H1 (cell line): ENCODE measurements at regions not wholly inside any gene's neighbourhood (a gene's known extent, or its start where the extent isn't known, plus 50 kb on each side); places are given as distances from the start of the nearest gene placed in this dataset.

Experiments used
- CTCF ChIA-PET: fragments of 300-600 bp; sonication (Branson Sonifier 250); formaldehyde crosslinking; loops from one replicate; lab custom pipeline; 2021; ENCODE audit not compliant: partially characterized antibody; lab: Charles Lee
- POLR2A ChIA-PET: fragments of 300-600 bp; sonication (Branson Sonifier 250); formaldehyde crosslinking; loops from one replicate; lab custom pipeline; 2021; ENCODE audit warnings: inconsistent platforms; ENCODE audit not compliant: partially characterized antibody; lab: Charles Lee
- DNase-seq, 2 experiments: peaks; one replicate each; pipeline versions ENCODE4 v3.0.0 to v3.0.0-alpha.2; 2010 to 2022; ENCODE audit warnings: low spot score in 2 of 2, low read depth in 1 of 2, mixed read lengths in 1 of 2
- FAIRE-seq: peaks from 2 replicates; lab custom pipeline; 2011; peaks lifted over from hg19 to GRCh38; lab: Jason Lieb, UNC
- H2AFZ ChIP-seq: 2 replicates; pipeline ENCODE4 v1.8.1; 2012; ENCODE audit warnings: low read length, inconsistent platforms
- H2AK5ac ChIP-seq: 2 replicates; pipeline ENCODE4 v1.6.1; 2013; ENCODE audit warnings: low read depth, low read length
- H2BK120ac ChIP-seq: replicated peaks from 2 replicates; pipeline ENCODE3; 2013; ENCODE audit warnings: low read depth, low read length, inconsistent platforms
- H2BK12ac ChIP-seq: 2 replicates; pipeline ENCODE4 v1.6.1; 2013; ENCODE audit warnings: low read depth, low read length
- H2BK15ac ChIP-seq: 2 replicates; pipeline ENCODE4 v1.6.1; 2013; ENCODE audit warnings: low read length
- H2BK20ac ChIP-seq: 2 replicates; pipeline ENCODE4 v1.6.1; 2013; ENCODE audit warnings: low read length
- H2BK5ac ChIP-seq: 2 replicates; pipeline ENCODE4 v1.6.1; 2013; ENCODE audit warnings: low read depth, low read length
- H3K14ac ChIP-seq: 2 replicates; pipeline ENCODE4 v1.6.1; 2013; ENCODE audit warnings: inconsistent platforms; ENCODE audit not compliant: insufficient read length
- H3K18ac ChIP-seq: 2 replicates; pipeline ENCODE4 v1.6.1; 2013; ENCODE audit warnings: low read length; ENCODE audit errors: extremely low read depth
- H3K23ac ChIP-seq: 2 replicates; pipeline ENCODE4 v1.6.1; 2013; ENCODE audit warnings: inconsistent platforms; ENCODE audit not compliant: insufficient read length
- H3K23me2 ChIP-seq: 2 replicates; pipeline ENCODE4 v1.6.1; 2013; ENCODE audit warnings: low read depth, low read length
- H3K27ac ChIP-seq: 2 replicates; pipeline ENCODE4 v1.6.1; 2011; ENCODE audit warnings: low read depth, low read length, inconsistent platforms
- H3K27me3 ChIP-seq, 4 experiments: replicated peaks in 1 of 4; 1 replicate in 1 of 4; 2 replicates in 3 of 4; pipeline versions ENCODE4 v1.6.1 to v1.8.1; 2011 to 2013; ENCODE audit warnings: low read length in 3 of 4, mild to moderate bottlenecking in 3 of 4, inconsistent platforms in 2 of 4, mixed read lengths in 2 of 4, moderate library complexity in 1 of 4; ENCODE audit not compliant: control insufficient read depth in 3 of 4, insufficient read depth in 3 of 4; ENCODE audit errors: extremely low read depth in 1 of 4
- H3K36me3 ChIP-seq, 4 experiments: 2 replicates each; pipeline versions ENCODE4 v1.6.1 to v1.8.1; 2011 to 2013; ENCODE audit warnings: mild to moderate bottlenecking in 4 of 4, low read length in 3 of 4, moderate library complexity in 2 of 4, control low read depth in 1 of 4, inconsistent platforms in 1 of 4; ENCODE audit not compliant: insufficient read depth in 4 of 4, control insufficient read depth in 2 of 4
- H3K4ac ChIP-seq: replicated peaks from 2 replicates; pipeline ENCODE3; 2013; ENCODE audit warnings: low read length, low read depth, mixed read lengths, inconsistent platforms; ENCODE audit not compliant: insufficient read length
- H3K4me1 ChIP-seq, 4 experiments: replicated peaks in 1 of 4; 1 replicate in 1 of 4; 2 replicates in 3 of 4; pipeline versions ENCODE4 v1.6.1 to v1.8.1; 2011 to 2013; ENCODE audit warnings: low read length in 3 of 4, inconsistent platforms in 2 of 4, mixed read lengths in 1 of 4; ENCODE audit not compliant: insufficient read depth in 4 of 4, control insufficient read depth in 3 of 4
- H3K4me2 ChIP-seq, 2 experiments: 2 replicates each; pipeline versions ENCODE4 v1.6.1 to v1.8.1; 2011 to 2013; ENCODE audit warnings: low read depth in 2 of 2, low read length in 2 of 2, control low read depth in 1 of 2, inconsistent platforms in 1 of 2, mild to moderate bottlenecking in 1 of 2; ENCODE audit not compliant: insufficient read depth in 1 of 2
- H3K4me3 ChIP-seq, 4 experiments: fragments of 200-600, 300-600 bp in 1 of 4; sonication (generic), shearing (Covaris generic), sonication (Bioruptor Twin) in 1 of 4; 2 replicates each; pipeline versions ENCODE4 v1.5.1 to v1.8.1; 2011 to 2016; ENCODE audit warnings: low read length in 4 of 4, low read depth in 3 of 4, control low read depth in 2 of 4, inconsistent platforms in 2 of 4, mild to moderate bottlenecking in 2 of 4, mixed read lengths in 1 of 4, moderate library complexity in 1 of 4; ENCODE audit not compliant: insufficient read depth in 2 of 4; ENCODE audit errors: extremely low read depth in 1 of 4
- H3K56ac ChIP-seq: replicated peaks from 2 replicates; pipeline ENCODE3; 2013; ENCODE audit warnings: low read depth, mild to moderate bottlenecking, mixed read lengths, low read length, inconsistent platforms; ENCODE audit not compliant: insufficient read length
- H3K79me1 ChIP-seq: 2 replicates; pipeline ENCODE4 v1.6.1; 2013; ENCODE audit warnings: low read depth, low read length, control low read depth
- H3K79me2 ChIP-seq, 2 experiments: 2 replicates each; pipeline versions ENCODE4 v1.6.1 to v1.8.1; 2012 to 2013; ENCODE audit warnings: low read length in 2 of 2, mild to moderate bottlenecking in 2 of 2, inconsistent platforms in 1 of 2; ENCODE audit not compliant: insufficient read depth in 2 of 2, control insufficient read depth in 1 of 2
- H3K9ac ChIP-seq, 4 experiments: replicated peaks in 1 of 4; 1 replicate in 1 of 4; 2 replicates in 3 of 4; pipeline versions ENCODE4 v1.6.1 to v1.8.1; 2011 to 2013; ENCODE audit warnings: low read depth in 3 of 4, low read length in 3 of 4, control low read depth in 2 of 4, mild to moderate bottlenecking in 2 of 4, moderate library complexity in 2 of 4, inconsistent platforms in 1 of 4; ENCODE audit errors: extremely low read depth in 1 of 4
- H3K9me3 ChIP-seq, 2 experiments: 2 replicates each; pipeline versions ENCODE4 v1.6.1 to v1.8.1; 2012 to 2013; ENCODE audit warnings: mild to moderate bottlenecking in 2 of 2, moderate library complexity in 2 of 2, control low read depth in 1 of 2, inconsistent platforms in 1 of 2, low read depth in 1 of 2, low read length in 1 of 2, mixed read lengths in 1 of 2; ENCODE audit not compliant: insufficient read depth in 2 of 2
- H4K20me1 ChIP-seq, 2 experiments: replicated peaks in 1 of 2; 2 replicates each; pipeline versions ENCODE3 to v1.8.1; 2011 to 2013; ENCODE audit warnings: inconsistent platforms in 2 of 2, low read length in 2 of 2, mild to moderate bottlenecking in 1 of 2; ENCODE audit not compliant: insufficient read depth in 2 of 2, control insufficient read depth in 1 of 2
- H4K5ac ChIP-seq: 2 replicates; pipeline ENCODE4 v1.6.1; 2013; ENCODE audit warnings: low read length, low read depth, mixed read lengths, inconsistent platforms; ENCODE audit not compliant: insufficient read length
- H4K8ac ChIP-seq: 2 replicates; pipeline ENCODE4 v1.8.0; 2013; ENCODE audit warnings: mild to moderate bottlenecking, moderate library complexity, low read length, inconsistent platforms; ENCODE audit not compliant: insufficient read depth; ENCODE audit errors: extremely low read depth
- H4K91ac ChIP-seq: replicated peaks from 2 replicates; pipeline ENCODE3; 2013; ENCODE audit warnings: low read length, mixed read lengths, inconsistent platforms; ENCODE audit not compliant: insufficient read length
- MAX ChIP-seq: IDR thresholded peaks from 2 replicates; pipeline ENCODE4 v1.6.1; 2012; ENCODE audit warnings: inconsistent platforms
- RFX5 ChIP-seq: IDR thresholded peaks from 2 replicates; pipeline ENCODE4 v1.6.1; 2011; ENCODE audit warnings: low read depth, low read length, improper control_type of control experiment, borderline replicate concordance
- WGBS, 2 experiments: shearing (Covaris generic) in 1 of 2; methylation state at CpG; one replicate each; pipeline versions ENCODE4 v1.1.6 to v1.1.7; 2013 to 2015; ENCODE audit warnings: low lambda C conversion rate in 2 of 2, mixed read lengths in 2 of 2, inconsistent platforms in 1 of 2, low coverage in 1 of 2, missing lambda C conversion rate in 1 of 2; ENCODE audit not compliant: insufficient replicate concordance in 2 of 2, insufficient coverage in 1 of 2, insufficient read length in 1 of 2; ENCODE audit errors: extremely low coverage in 1 of 2, missing lambda C conversion rate in 1 of 2; 5-methylcytosine and 5-hydroxymethylcytosine counted together

DNA sequence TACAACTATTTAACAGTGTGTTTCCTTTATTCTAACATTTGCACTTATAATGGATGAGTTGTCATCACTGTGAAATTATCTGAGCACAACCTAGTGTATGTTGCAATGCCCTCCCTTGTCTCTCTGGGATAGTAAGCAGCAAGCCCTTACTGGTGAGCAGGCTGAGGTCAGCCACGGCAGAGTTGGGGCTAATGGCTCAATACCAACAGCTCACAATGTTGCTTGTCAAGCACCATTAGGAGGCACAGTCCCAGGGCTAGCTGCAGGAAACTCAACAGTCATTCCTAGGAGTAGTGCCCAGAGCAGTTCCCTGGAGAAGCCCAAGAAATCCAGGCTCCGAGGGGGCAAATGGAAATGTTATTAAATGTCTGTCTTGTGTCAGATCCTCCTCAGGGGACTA lies 858.4 kb downstream of the GRID1 start:
- H2BK120ac ChIP-seq, result no peak overlapping the region
- H3K23ac ChIP-seq, result no peak overlapping the region
- H3K27me3 ChIP-seq, result no peaks in the 10 kb centered on the region
- no peak overlapping the region for H2BK5ac ChIP-seq
- POLR2A ChIA-PET, result interaction anchor here (0.9 kb wide), 1 partner anchor 18 kb away, joined by 3 read pairs; no protein-coding TSS in a partner anchor
- no peak overlapping the region for H2BK20ac ChIP-seq
- H3K79me2 ChIP-seq, result no peaks in the 10 kb centered on the region
- H3K9ac ChIP-seq, result no peak overlapping the region
- H4K20me1 ChIP-seq, result no peaks in the 10 kb centered on the region
- no peak overlapping the region for H2AK5ac ChIP-seq
- FAIRE-seq, result no peak
- H2BK15ac ChIP-seq, result no peak overlapping the region
- H3K56ac ChIP-seq, result no peak overlapping the region
- no peak overlapping the region for H3K18ac ChIP-seq
- no peak overlapping the region for H3K4me2 ChIP-seq
- no peak overlapping the region for H4K5ac ChIP-seq
- no peak overlapping the region for H4K91ac ChIP-seq
- H2AFZ ChIP-seq, result no peak overlapping the region
- H3K23me2 ChIP-seq, result no peaks in the 10 kb centered on the region
- no peak for DNase-seq
- peaks cover 0 to 2% (median 1%) of the 10 kb centered on the region in 4 experiments; a peak in 3 of 7 replicates for H3K4me1 ChIP-seq
- H3K9me3 ChIP-seq, result peaks cover 12 to 16% of the 10 kb centered on the region in 2 experiments
- no peak overlapping the region for H3K14ac ChIP-seq
- H3K79me1 ChIP-seq, result no peaks in the 10 kb centered on the region
- no peak overlapping the region for H3K4me3 ChIP-seq
- no peak overlapping the region for H3K4ac ChIP-seq
- 87% methylated on average over 2 of the region's 2 CpGs; no CpG with 5 or more reads in 1 of the 2 experiments for WGBS, 2 experiments
- H4K8ac ChIP-seq, result no peak overlapping the region
- CTCF ChIA-PET, result interaction anchor here (0.6 kb wide), 1 partner anchor 87 kb away, joined by 3 read pairs; no protein-coding TSS in a partner anchor
- no peaks in the 10 kb centered on the region for H3K36me3 ChIP-seq
- no peak overlapping the region for H2BK12ac ChIP-seq
- no peak overlapping the region for H3K27ac ChIP-seq
- no peak for TF ChIP-seq MAX
- no peak for TF ChIP-seq RFX5
